Transverse colon (tissue), 4 donors: ENCODE measurements at regions not wholly inside any gene's neighbourhood (a gene's known extent, or its start where the extent isn't known, plus 50 kb on each side); places are given as distances from the start of the nearest gene placed in this dataset.

Source experiments
- POLR2AphosphoS5 ChIP-seq, 3 donors: sonication (generic); formaldehyde crosslinking; IDR thresholded peaks; one replicate each; pipeline ENCODE4 v1.6.1; 2016; ENCODE audit warnings: antibody characterized with exemption in 3 of 3
- TF ChIP-seq, protein P1 (sequence below), 5 experiments: fragments of 200-600 bp in 3 of 5; fragments of 450-650 bp in 2 of 5; sonication (generic) in 3 of 5; IDR thresholded peaks; 1 replicate in 2 of 5; 2 replicates in 3 of 5; pipeline ENCODE4 v1.5.1; 2016 to 2017; ENCODE audit warnings: antibody characterized with exemption in 5 of 5, inconsistent platforms in 3 of 5, mild to moderate bottlenecking in 2 of 5, moderate library complexity in 1 of 5

DNA sequence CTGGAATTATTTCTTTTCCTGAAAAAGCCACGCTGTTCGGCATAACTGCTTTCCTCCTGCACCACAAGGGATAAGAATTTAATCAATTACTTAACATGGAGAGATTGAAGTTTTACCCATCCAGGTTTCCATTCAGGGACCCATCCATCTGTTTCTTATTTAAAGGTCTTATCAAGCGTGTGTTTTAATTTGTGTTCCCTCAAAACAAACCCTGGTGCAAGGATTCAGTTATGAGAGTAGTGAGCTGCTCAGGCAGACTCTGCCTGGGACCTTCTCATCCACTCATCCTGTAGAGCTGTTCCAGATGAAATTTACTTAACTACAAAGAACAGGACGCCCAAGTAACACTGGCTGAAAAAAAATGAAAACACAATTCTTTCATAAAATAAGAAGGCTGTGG is 97.8 kb downstream of the BANF2 start:
- TF ChIP-seq, protein P1, sequence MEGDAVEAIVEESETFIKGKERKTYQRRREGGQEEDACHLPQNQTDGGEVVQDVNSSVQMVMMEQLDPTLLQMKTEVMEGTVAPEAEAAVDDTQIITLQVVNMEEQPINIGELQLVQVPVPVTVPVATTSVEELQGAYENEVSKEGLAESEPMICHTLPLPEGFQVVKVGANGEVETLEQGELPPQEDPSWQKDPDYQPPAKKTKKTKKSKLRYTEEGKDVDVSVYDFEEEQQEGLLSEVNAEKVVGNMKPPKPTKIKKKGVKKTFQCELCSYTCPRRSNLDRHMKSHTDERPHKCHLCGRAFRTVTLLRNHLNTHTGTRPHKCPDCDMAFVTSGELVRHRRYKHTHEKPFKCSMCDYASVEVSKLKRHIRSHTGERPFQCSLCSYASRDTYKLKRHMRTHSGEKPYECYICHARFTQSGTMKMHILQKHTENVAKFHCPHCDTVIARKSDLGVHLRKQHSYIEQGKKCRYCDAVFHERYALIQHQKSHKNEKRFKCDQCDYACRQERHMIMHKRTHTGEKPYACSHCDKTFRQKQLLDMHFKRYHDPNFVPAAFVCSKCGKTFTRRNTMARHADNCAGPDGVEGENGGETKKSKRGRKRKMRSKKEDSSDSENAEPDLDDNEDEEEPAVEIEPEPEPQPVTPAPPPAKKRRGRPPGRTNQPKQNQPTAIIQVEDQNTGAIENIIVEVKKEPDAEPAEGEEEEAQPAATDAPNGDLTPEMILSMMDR (IDR thresholded peaks at IDR 0.05): no peak
- no peak for TF ChIP-seq POLR2AphosphoS5 (IDR thresholded peaks at IDR 0.05)
